Glutamatergic neuron (in vitro differentiated cells): ENCODE measurements at regions not wholly inside any gene's neighbourhood (a gene's known extent, or its start where the extent isn't known, plus 50 kb on each side); places are given as distances from the start of the nearest gene placed in this dataset.

Experiments
- DNase-seq: peaks from one replicate; pipeline ENCODE4 v3.0.0; 2022
- H3K27ac Mint-ChIP-seq: one replicate; pipeline ENCODE4 v1.8.0; 2020; ENCODE audit warnings: mild to moderate bottlenecking, mixed read lengths, inconsistent platforms; ENCODE audit not compliant: unreplicated experiment
- H3K27me3 Mint-ChIP-seq: one replicate; pipeline ENCODE4 v1.8.0; 2020; ENCODE audit warnings: mild to moderate bottlenecking, moderate library complexity, mixed read lengths, inconsistent platforms; ENCODE audit not compliant: unreplicated experiment
- H3K36me3 Mint-ChIP-seq: one replicate; pipeline ENCODE4 v1.8.0; 2020; ENCODE audit warnings: mild to moderate bottlenecking, mixed read lengths, inconsistent platforms; ENCODE audit not compliant: unreplicated experiment
- H3K4me1 Mint-ChIP-seq: one replicate; pipeline ENCODE4 v1.8.0; 2020; ENCODE audit warnings: mild to moderate bottlenecking, low read depth, mixed read lengths, inconsistent platforms; ENCODE audit not compliant: unreplicated experiment
- H3K4me3 Mint-ChIP-seq: one replicate; pipeline ENCODE4 v1.8.0; 2020; ENCODE audit warnings: mild to moderate bottlenecking, mixed read lengths, inconsistent platforms; ENCODE audit not compliant: unreplicated experiment
- H3K9me3 Mint-ChIP-seq: one replicate; pipeline ENCODE4 v1.8.0; 2020; ENCODE audit warnings: mild to moderate bottlenecking, moderate library complexity, mixed read lengths, inconsistent platforms; ENCODE audit not compliant: unreplicated experiment
- TF ChIP-seq, protein P1 (sequence below): fragments of 200-600 bp; sonication (generic); IDR thresholded peaks from one replicate; pipeline ENCODE4 v1.5.0; 2021; ENCODE audit not compliant: partially characterized antibody, unreplicated experiment

DNA sequence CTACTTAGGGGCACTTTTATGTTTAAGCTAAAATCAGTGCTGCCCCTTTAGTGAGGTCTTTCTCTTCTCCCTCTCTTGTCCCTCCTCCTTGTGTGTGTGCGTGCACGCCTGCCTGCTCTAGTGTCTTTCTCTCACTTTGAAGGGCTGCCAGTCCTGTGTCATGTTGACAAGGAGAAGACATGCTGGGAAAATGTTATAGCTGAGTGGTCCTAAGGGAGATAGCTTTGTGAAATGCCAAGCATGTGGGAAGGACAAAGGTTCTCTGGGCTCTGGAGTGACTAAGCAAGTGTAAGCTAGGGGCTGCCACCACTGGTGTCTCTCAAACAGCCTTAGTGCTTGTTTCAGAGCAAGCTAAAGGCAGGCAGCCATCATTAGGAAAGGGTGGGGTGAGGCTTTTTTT, 108.4 kb downstream of the EMP1 start:
- no peaks in the 10 kb centered on the region for H3K27me3 Mint-ChIP-seq
- DNase-seq = no peak
- no peak overlapping the region for H3K27ac Mint-ChIP-seq
- H3K4me1 Mint-ChIP-seq = no peaks in the 10 kb centered on the region
- H3K9me3 Mint-ChIP-seq = no peaks in the 10 kb centered on the region
- H3K4me3 Mint-ChIP-seq = no peak overlapping the region
- TF ChIP-seq, protein P1, sequence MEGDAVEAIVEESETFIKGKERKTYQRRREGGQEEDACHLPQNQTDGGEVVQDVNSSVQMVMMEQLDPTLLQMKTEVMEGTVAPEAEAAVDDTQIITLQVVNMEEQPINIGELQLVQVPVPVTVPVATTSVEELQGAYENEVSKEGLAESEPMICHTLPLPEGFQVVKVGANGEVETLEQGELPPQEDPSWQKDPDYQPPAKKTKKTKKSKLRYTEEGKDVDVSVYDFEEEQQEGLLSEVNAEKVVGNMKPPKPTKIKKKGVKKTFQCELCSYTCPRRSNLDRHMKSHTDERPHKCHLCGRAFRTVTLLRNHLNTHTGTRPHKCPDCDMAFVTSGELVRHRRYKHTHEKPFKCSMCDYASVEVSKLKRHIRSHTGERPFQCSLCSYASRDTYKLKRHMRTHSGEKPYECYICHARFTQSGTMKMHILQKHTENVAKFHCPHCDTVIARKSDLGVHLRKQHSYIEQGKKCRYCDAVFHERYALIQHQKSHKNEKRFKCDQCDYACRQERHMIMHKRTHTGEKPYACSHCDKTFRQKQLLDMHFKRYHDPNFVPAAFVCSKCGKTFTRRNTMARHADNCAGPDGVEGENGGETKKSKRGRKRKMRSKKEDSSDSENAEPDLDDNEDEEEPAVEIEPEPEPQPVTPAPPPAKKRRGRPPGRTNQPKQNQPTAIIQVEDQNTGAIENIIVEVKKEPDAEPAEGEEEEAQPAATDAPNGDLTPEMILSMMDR = no peak
- H3K36me3 Mint-ChIP-seq = no peaks in the 10 kb centered on the region

DNA sequence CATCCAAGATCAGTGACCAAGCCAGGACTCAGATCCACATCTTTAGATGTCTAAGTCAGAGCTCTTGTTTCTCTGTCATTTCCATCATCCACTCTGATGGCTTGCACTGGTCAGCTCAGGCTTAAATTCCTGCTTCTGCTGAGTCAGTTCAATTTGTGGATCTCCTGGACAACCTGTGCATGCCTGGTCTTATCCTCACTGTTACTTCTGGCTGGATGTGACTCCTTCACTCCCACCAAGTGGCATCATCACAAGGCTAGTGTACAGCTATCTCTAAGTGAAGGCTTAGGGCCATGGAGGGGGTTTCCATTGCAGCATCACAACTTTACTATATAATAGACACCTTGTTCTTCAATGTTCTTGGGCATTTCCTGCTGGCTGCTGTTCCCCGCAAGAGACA, 102.9 kb downstream of the EMP1 start:
- no peak overlapping the region for H3K4me3 Mint-ChIP-seq
- no peaks in the 10 kb centered on the region for H3K9me3 Mint-ChIP-seq
- no peaks in the 10 kb centered on the region for H3K4me1 Mint-ChIP-seq
- no peak overlapping the region for H3K27ac Mint-ChIP-seq
- no peaks in the 10 kb centered on the region for H3K36me3 Mint-ChIP-seq
- no peak for DNase-seq
- peaks cover 2% of the 10 kb centered on the region for H3K27me3 Mint-ChIP-seq
- TF ChIP-seq, protein P1 = no peak

DNA sequence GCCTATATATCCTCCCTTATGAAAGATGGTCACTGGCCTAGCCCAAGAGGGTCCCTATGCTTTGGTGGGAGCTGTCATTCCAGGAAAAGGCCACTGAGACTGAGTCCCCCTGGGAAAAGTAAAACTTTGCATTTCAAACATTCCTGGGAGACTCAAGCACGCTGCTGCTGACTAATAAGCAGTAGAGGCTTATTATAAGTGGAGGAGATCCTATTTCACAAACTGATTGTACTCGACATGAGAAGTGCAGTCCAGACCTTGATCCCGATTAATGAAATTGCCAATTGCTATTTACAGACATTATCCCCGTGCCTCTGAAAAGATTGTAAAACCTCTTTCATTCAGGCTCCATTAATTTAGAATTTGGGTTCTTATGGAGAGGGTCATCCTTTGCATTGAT, 96.6 kb downstream of the EMP1 start:
- Mint-ChIP-seq H3K27ac (no peak overlapping the region), H3K9me3 (no peaks in the 10 kb centered on the region), H3K4me3 (no peak overlapping the region), H3K4me1 (no peaks in the 10 kb centered on the region), H3K36me3 (no peaks in the 10 kb centered on the region), H3K27me3 (peaks cover 2% of the 10 kb centered on the region)
- TF ChIP-seq, protein P1 = no peak
- DNase-seq = no peak

DNA sequence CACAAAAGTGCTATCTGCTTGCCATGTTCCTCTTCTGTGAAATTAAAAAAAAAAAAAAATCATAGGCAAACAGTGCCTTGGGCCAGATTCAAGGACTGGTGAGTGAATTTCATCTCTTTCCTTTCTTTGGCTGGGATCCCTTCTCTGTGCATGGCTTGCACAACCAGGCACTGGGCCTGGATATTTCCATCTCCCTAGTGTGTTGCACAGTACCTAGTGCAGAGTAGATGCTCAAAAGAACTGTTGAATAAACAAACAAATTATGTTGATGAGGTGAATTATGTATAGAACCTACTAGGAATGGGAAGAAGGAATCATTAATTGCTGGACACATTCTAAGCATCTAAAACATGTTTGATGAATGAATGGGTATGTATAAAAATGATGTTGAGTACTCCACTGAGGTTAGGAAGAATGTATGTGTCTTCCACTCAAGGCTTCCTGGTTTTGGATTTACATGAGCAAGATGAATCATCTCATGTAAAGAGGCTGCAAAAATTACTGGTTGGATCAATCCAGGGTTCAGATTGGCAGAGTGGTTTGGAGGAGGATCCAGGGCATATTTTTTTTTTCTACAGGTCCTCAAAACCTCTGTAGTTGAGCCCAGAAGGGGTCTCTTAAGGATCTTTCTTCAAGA, 93.2 kb downstream of the EMP1 start:
- H3K4me3 Mint-ChIP-seq = no peak overlapping the region
- TF ChIP-seq, protein P1 = no peak
- H3K9me3 Mint-ChIP-seq = no peaks in the 10 kb centered on the region
- H3K4me1 Mint-ChIP-seq = no peaks in the 10 kb centered on the region
- H3K27ac Mint-ChIP-seq = no peak overlapping the region
- H3K27me3 Mint-ChIP-seq = no peaks in the 10 kb centered on the region
- no peaks in the 10 kb centered on the region for H3K36me3 Mint-ChIP-seq
- DNase-seq = no peak

DNA sequence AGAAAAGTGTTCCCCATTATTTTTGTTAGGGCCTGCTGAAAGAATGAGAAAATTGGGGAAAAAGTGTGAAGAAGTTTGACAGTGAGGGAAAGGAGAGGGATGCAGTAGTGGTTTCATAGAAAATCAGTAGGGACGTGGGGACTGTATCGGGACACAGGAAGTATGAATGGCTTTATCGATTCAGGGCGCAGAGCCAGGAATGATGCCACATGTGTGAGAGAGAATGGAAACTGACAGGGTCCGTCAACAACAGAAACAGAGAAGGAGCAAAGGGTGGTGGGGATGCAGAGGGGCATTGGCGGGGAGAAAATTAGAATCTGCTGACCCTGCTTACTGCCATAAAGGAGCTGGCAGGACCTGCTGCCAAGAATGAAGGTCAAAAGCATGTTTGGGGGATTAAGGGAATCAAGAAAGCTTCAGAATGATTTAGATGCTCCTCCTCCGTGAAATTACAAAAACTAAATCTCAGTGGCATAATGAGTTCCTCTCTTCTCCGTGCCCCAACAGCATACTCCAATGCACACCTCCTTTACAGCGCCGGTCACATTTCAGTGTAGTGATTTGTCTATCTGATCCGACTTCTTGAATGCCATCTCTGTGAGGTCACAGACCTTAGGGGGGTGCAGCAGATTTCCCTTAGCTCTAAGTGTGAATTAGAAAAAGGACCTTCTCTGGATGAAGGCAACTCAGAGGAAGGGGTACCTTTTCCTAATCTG, 92.6 kb downstream of the EMP1 start:
- no peaks in the 10 kb centered on the region for H3K9me3 Mint-ChIP-seq
- H3K27me3 Mint-ChIP-seq = no peaks in the 10 kb centered on the region
- H3K4me1 Mint-ChIP-seq = no peaks in the 10 kb centered on the region
- no peak for DNase-seq
- TF ChIP-seq, protein P1 = no peak
- H3K36me3 Mint-ChIP-seq = no peaks in the 10 kb centered on the region
- no peak overlapping the region for H3K4me3 Mint-ChIP-seq
- H3K27ac Mint-ChIP-seq = no peak overlapping the region
